SU-DHL-6 (cell line): ENCODE measurements at regions not wholly inside any gene's neighbourhood (a gene's known extent, or its start where the extent isn't known, plus 50 kb on each side); places are given as distances from the start of the nearest gene placed in this dataset.

Experiments
- H2AFZ ChIP-seq: fragments of 200-600 bp; sonication (generic); 2 replicates; pipeline ENCODE4 v1.6.1; 2014; ENCODE audit warnings: low read depth, mild to moderate bottlenecking, moderate library complexity, mixed read lengths, antibody characterized with exemption, low read length; ENCODE audit not compliant: severe bottlenecking
- H3F3A ChIP-seq: fragments of 200-600 bp; shearing (Covaris generic); 2 replicates; pipeline ENCODE4 v1.6.0; 2016; ENCODE audit warnings: antibody characterized with exemption, mild to moderate bottlenecking; ENCODE audit not compliant: insufficient read depth
- H3K27ac ChIP-seq: fragments of 200-600 bp; sonication (generic); 2 replicates; pipeline ENCODE4 v1.5.1; 2016; ENCODE audit warnings: low read depth, mild to moderate bottlenecking, low read length, moderate library complexity, mixed read lengths
- H3K27me3 ChIP-seq: fragments of 200-600 bp; sonication (generic), shearing (Covaris generic); 2 replicates; pipeline ENCODE4 v1.6.0; 2014; ENCODE audit warnings: mild to moderate bottlenecking, low read length
- H3K36me3 ChIP-seq: fragments of 200-600 bp; sonication (generic); 2 replicates; pipeline ENCODE4 v1.6.1; 2014; ENCODE audit warnings: mild to moderate bottlenecking, low read length, mixed read lengths
- H3K4me2 ChIP-seq: fragments of 300-600, 200-600 bp; shearing (Covaris generic), sonication (generic); 2 replicates; pipeline ENCODE4 v1.6.0; 2014; ENCODE audit warnings: low read length, low read depth, mild to moderate bottlenecking; ENCODE audit not compliant: poor library complexity, severe bottlenecking
- H3K4me3 ChIP-seq: fragments of 200-600 bp; sonication (generic); 2 replicates; pipeline ENCODE4 v1.5.1; 2014; ENCODE audit warnings: antibody characterized with exemption, low read length, mild to moderate bottlenecking, mixed read lengths; ENCODE audit not compliant: insufficient read depth, poor library complexity, severe bottlenecking
- H3K79me2 ChIP-seq: fragments of 200-600 bp; sonication (generic); 2 replicates; pipeline ENCODE4 v1.6.1; 2014; ENCODE audit warnings: mild to moderate bottlenecking, low read length, moderate library complexity; ENCODE audit not compliant: insufficient read depth
- H3K9ac ChIP-seq: fragments of 200-600 bp; sonication (generic); 2 replicates; pipeline ENCODE4 v1.7.0; 2014; ENCODE audit warnings: mild to moderate bottlenecking, low read length
- H3K9me2 ChIP-seq: fragments of 200-600 bp; sonication (generic); replicated peaks from 2 replicates; pipeline ENCODE4 v1.6.1; 2014; ENCODE audit warnings: low read length; ENCODE audit not compliant: insufficient read depth
- H3K9me3 ChIP-seq: fragments of 200-600 bp; sonication (generic); 2 replicates; pipeline ENCODE4 v1.6.1; 2014; ENCODE audit warnings: low read length, mixed read lengths; ENCODE audit not compliant: insufficient read depth
- H4K20me1 ChIP-seq: fragments of 200-600 bp; sonication (generic); 2 replicates; pipeline ENCODE4 v1.6.1; 2014; ENCODE audit warnings: low read depth, mild to moderate bottlenecking, antibody characterized with exemption, low read length, moderate library complexity, mixed read lengths
- CTCF ChIP-seq: fragments of 200-600 bp; sonication (generic); IDR thresholded peaks from one replicate; pipeline ENCODE4 v1.5.1; 2017; ENCODE audit warnings: antibody characterized with exemption, mild to moderate bottlenecking, low read length, moderate library complexity; ENCODE audit not compliant: insufficient read depth, poor library complexity, severe bottlenecking
- EZH2phosphoT487 ChIP-seq: fragments of 200-600 bp; sonication (generic), shearing (Covaris generic); conservative IDR thresholded peaks from 2 replicates; pipeline ENCODE4 v1.6.1; 2018; ENCODE audit warnings: mild to moderate bottlenecking, antibody characterized with exemption, low read length, moderate library complexity, mixed read lengths

- Histone ChIP-seq H3F3A (no peaks in the 10 kb centered on the region), H3K9ac (no peak overlapping the region), H3K4me2 (no peak overlapping the region), H4K20me1 (no peaks in the 10 kb centered on the region), H3K27me3 (no peaks in the 10 kb centered on the region), H2AFZ (no peak overlapping the region), H3K27ac (no peak overlapping the region), H3K36me3 (no peaks in the 10 kb centered on the region), H3K9me2 (no peaks in the 10 kb centered on the region), H3K79me2 (no peaks in the 10 kb centered on the region), H3K9me3 (no peaks in the 10 kb centered on the region), H3K4me3 (no peak overlapping the region)
- TF ChIP-seq EZH2phosphoT487 (no peak), CTCF (no peak)
These were observed 332.8 kb downstream of the CNTN3 start for GRCh38 chr3:74281705-74282104.

GRCh38 chr3:74273555-74274402, 340.7 kb downstream of the CNTN3 start:
- Histone ChIP-seq H4K20me1 (no peaks in the 10 kb centered on the region), H3K9ac (no peak overlapping the region), H3F3A (no peaks in the 10 kb centered on the region), H3K27ac (no peak overlapping the region), H3K4me2 (no peak overlapping the region), H3K27me3 (no peaks in the 10 kb centered on the region), H3K36me3 (no peaks in the 10 kb centered on the region), H3K9me2 (no peaks in the 10 kb centered on the region), H3K9me3 (no peaks in the 10 kb centered on the region), H3K4me3 (no peak overlapping the region), H3K79me2 (no peaks in the 10 kb centered on the region), H2AFZ (no peak overlapping the region)
- no peak for TF ChIP-seq EZH2phosphoT487
- TF ChIP-seq CTCF = no peak

GRCh38 chr3:74273091-74273490, 341.4 kb downstream of the CNTN3 start:
- TF ChIP-seq EZH2phosphoT487 = no peak
- no peak for TF ChIP-seq CTCF
- H3K79me2 ChIP-seq = no peaks in the 10 kb centered on the region
- no peaks in the 10 kb centered on the region for H3F3A ChIP-seq
- H3K27me3 ChIP-seq = no peaks in the 10 kb centered on the region
- no peak overlapping the region for H3K4me2 ChIP-seq
- no peaks in the 10 kb centered on the region for H3K9me2 ChIP-seq
- no peak overlapping the region for H3K27ac ChIP-seq
- no peaks in the 10 kb centered on the region for H3K36me3 ChIP-seq
- H3K9me3 ChIP-seq = no peaks in the 10 kb centered on the region
- H3K4me3 ChIP-seq = no peak overlapping the region
- H3K9ac ChIP-seq = no peak overlapping the region
- no peak overlapping the region for H2AFZ ChIP-seq
- no peaks in the 10 kb centered on the region for H4K20me1 ChIP-seq
